ENCODE measurements at regions not wholly inside any gene's neighbourhood (a gene's known extent, or its start where the extent isn't known, plus 50 kb on each side); places are given as distances from the start of the nearest gene placed in this dataset.

DNA sequence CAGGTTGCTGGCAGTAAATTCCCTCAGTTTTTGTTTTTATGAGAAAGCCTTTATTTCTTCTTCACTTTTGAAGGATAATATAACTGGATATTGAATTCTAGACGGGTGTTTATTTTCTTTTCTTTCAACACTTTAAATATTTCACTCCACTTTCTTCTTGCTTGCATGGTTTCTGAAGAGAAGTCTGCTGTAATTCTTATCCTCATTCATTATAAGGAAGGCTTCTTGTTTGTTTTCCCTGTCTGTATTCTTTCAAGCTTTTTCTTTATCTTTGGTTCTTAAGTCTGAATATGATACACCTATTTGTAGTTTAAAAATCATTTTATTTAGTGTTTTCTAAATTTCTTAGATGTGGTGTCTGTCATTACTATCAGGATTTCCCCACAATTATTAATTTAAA is 1054.3 kb downstream of the TLE1 start:
- Mint-ChIP-seq H3K36me3 (ENCODE audit: unreplicated experiment) (peaks cover 10% of the 10 kb centered on the region), H3K4me1 (ENCODE audit: low read depth, unreplicated experiment) (no peaks in the 10 kb centered on the region), H3K27me3 (ENCODE audit: unreplicated experiment) (peaks cover 2% of the 10 kb centered on the region), H3K4me3 (ENCODE audit: unreplicated experiment) (no peak overlapping the region), H3K9me3 (ENCODE audit: unreplicated experiment) (no peaks in the 10 kb centered on the region), H3K27ac (ENCODE audit: unreplicated experiment) (no peak overlapping the region)
- TF ChIP-seq, protein P1, sequence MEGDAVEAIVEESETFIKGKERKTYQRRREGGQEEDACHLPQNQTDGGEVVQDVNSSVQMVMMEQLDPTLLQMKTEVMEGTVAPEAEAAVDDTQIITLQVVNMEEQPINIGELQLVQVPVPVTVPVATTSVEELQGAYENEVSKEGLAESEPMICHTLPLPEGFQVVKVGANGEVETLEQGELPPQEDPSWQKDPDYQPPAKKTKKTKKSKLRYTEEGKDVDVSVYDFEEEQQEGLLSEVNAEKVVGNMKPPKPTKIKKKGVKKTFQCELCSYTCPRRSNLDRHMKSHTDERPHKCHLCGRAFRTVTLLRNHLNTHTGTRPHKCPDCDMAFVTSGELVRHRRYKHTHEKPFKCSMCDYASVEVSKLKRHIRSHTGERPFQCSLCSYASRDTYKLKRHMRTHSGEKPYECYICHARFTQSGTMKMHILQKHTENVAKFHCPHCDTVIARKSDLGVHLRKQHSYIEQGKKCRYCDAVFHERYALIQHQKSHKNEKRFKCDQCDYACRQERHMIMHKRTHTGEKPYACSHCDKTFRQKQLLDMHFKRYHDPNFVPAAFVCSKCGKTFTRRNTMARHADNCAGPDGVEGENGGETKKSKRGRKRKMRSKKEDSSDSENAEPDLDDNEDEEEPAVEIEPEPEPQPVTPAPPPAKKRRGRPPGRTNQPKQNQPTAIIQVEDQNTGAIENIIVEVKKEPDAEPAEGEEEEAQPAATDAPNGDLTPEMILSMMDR (IDR thresholded peaks at IDR 0.05; ENCODE audit: partially characterized antibody, unreplicated experiment) = no peak
- no peak for DNase-seq

DNA sequence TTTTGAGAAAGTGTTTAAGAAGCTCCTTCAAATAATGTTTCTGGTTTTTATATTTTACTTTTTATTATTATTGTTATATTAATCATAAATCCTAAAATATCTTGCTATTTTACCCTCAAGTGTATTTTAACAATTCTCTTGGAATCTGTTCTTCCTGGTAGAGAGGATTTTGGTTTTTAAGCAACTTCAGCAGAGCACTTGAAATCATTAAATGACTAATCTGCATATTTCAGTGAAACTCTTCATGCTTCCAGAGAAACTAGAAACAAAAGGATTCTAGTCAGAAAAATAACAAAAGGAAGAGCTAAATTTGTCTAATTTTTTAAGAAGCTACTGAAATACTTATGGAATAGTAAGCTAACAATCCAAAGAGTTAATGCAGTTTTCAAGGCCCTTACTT is 1057.3 kb downstream of the TLE1 start:
- no peaks in the 10 kb centered on the region for H3K4me1 Mint-ChIP-seq (ENCODE audit: low read depth, unreplicated experiment)
- H3K9me3 Mint-ChIP-seq (ENCODE audit: unreplicated experiment) = no peaks in the 10 kb centered on the region
- H3K27ac Mint-ChIP-seq (ENCODE audit: unreplicated experiment) = no peak overlapping the region
- no peaks in the 10 kb centered on the region for H3K27me3 Mint-ChIP-seq (ENCODE audit: unreplicated experiment)
- H3K36me3 Mint-ChIP-seq (ENCODE audit: unreplicated experiment) = peaks cover 10% of the 10 kb centered on the region
- H3K4me3 Mint-ChIP-seq (ENCODE audit: unreplicated experiment) = no peak overlapping the region
- TF ChIP-seq, protein P1 (IDR thresholded peaks at IDR 0.05; ENCODE audit: partially characterized antibody, unreplicated experiment) = no peak
- DNase-seq = no peak

DNA sequence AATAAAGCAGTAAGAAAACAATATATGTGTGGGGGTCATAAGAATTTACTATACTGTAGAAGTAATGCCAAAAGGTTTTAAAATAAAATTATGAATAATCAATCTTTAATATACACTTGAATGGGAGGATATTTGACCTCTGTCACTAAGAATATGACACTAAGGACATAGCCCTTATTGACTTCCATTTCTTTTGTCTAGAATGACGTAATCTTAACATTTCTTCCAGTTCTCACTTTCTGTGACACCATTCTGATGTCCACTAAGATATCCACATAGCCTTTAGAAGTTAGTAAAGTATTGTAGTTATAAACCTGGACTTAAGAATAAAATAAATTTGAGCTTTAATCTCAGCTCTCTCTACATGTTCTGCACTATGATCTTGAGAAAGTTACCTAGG is 1050.7 kb downstream of the TLE4 start:
- Mint-ChIP-seq H3K27me3 (ENCODE audit: unreplicated experiment) (no peaks in the 10 kb centered on the region), H3K27ac (ENCODE audit: unreplicated experiment) (no peak overlapping the region)
- TF ChIP-seq, protein P1 (IDR thresholded peaks at IDR 0.05; ENCODE audit: partially characterized antibody, unreplicated experiment) = no peak

DNA sequence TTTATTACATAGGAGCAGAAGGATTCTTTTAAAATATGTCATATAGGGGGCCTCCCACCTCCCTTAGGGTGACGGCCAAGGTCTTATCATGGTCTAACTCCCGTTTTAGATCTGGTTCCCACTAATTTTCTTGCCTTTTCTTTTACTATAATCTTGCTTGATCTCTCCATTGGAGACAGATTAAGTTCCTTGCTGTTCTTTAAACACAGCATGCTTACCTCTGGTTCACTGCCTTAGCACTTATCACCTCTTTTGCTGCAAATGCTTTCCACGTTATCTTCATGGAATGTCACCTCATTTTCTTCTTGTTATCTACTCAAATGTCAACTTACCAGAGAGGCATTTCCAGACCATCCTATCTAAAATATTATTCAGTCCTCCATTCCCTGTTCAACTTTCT is 1047.6 kb downstream of the TLE4 start:
- Mint-ChIP-seq H3K27ac (ENCODE audit: unreplicated experiment) (no peak overlapping the region), H3K4me1 (ENCODE audit: low read depth, unreplicated experiment) (no peaks in the 10 kb centered on the region), H3K4me3 (ENCODE audit: unreplicated experiment) (no peak overlapping the region), H3K36me3 (ENCODE audit: unreplicated experiment) (no peaks in the 10 kb centered on the region), H3K9me3 (ENCODE audit: unreplicated experiment) (peaks cover 3% of the 10 kb centered on the region), H3K27me3 (ENCODE audit: unreplicated experiment) (no peaks in the 10 kb centered on the region)
- no peak for DNase-seq
- TF ChIP-seq, protein P1 (IDR thresholded peaks at IDR 0.05; ENCODE audit: partially characterized antibody, unreplicated experiment) = no peak

More for the DNA sequence above, 1050.7 kb downstream of the TLE4 start:
- DNase-seq = no peak
- H3K4me1 Mint-ChIP-seq (ENCODE audit: low read depth, unreplicated experiment) = no peaks in the 10 kb centered on the region
- peaks cover 1% of the 10 kb centered on the region for H3K9me3 Mint-ChIP-seq (ENCODE audit: unreplicated experiment)
- H3K4me3 Mint-ChIP-seq (ENCODE audit: unreplicated experiment) = no peak overlapping the region
- no peaks in the 10 kb centered on the region for H3K36me3 Mint-ChIP-seq (ENCODE audit: unreplicated experiment)

DNA sequence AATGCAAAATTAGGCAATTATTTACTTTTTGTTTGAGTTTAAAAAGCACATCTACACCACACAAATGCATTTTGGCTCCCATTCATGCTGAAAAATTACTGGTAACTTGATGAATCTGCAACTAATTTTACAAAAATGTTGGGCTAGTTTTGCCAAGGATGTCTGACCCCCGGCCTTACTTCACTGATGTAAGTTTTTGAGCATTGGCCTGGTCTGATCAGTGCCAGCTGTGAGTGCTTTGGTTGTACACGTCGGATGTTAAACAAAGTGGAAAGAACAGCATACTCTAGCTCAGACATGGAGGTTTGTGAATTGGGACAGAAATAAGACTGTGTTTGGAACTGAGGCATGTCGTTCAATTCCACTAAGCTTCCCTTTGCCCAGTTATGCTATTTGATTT is 1044.2 kb downstream of the TLE4 start:
- H3K27me3 Mint-ChIP-seq (ENCODE audit: unreplicated experiment) = no peaks in the 10 kb centered on the region
- no peaks in the 10 kb centered on the region for H3K36me3 Mint-ChIP-seq (ENCODE audit: unreplicated experiment)
- no peak for DNase-seq
- TF ChIP-seq, protein P1 (IDR thresholded peaks at IDR 0.05; ENCODE audit: partially characterized antibody, unreplicated experiment) = no peak
- H3K9me3 Mint-ChIP-seq (ENCODE audit: unreplicated experiment) = peaks cover 3% of the 10 kb centered on the region
- no peaks in the 10 kb centered on the region for H3K4me1 Mint-ChIP-seq (ENCODE audit: low read depth, unreplicated experiment)
- no peak overlapping the region for H3K27ac Mint-ChIP-seq (ENCODE audit: unreplicated experiment)
- H3K4me3 Mint-ChIP-seq (ENCODE audit: unreplicated experiment) = no peak overlapping the region
